ENCODE measurements at regions not wholly inside any gene's neighbourhood (a gene's known extent, or its start where the extent isn't known, plus 50 kb on each side); places are given as distances from the start of the nearest gene placed in this dataset.

GRCh38 chr5:106368021-106368420 lies 1302.7 kb downstream of the EFNA5 start:
- no peaks in the 10 kb centered on the region for H3K4me1 ChIP-seq (ENCODE audit: control insufficient read depth, insufficient read depth, low read length)
- no CpG with 5 or more reads among the region's 1 CpG for WGBS (ENCODE audit: insufficient coverage)
- no peak for DNase-seq

GRCh38 chr5:106367281-106367680 lies 1303.5 kb downstream of the EFNA5 start:
- no peak for DNase-seq
- no peak overlapping the region for H3K27ac ChIP-seq (ENCODE audit: low read length)
- no peaks in the 10 kb centered on the region for H3K4me1 ChIP-seq (ENCODE audit: control insufficient read depth, insufficient read depth, low read length)
- H3K9me3 ChIP-seq (replicated peaks; ENCODE audit: control insufficient read depth, low read depth, low read length): peaks cover 4% of the 10 kb centered on the region
- WGBS (ENCODE audit: insufficient coverage): no CpG with 5 or more reads among the region's 1 CpG
- no peak overlapping the region for H3K4me3 ChIP-seq (ENCODE audit: low read length)
- H3K27me3 ChIP-seq (ENCODE audit: control insufficient read depth, insufficient read depth, low read length): no peaks in the 10 kb centered on the region
- H3K36me3 ChIP-seq (ENCODE audit: control insufficient read depth, insufficient read depth, low read length): no peaks in the 10 kb centered on the region

More at GRCh38 chr5:106368021-106368420, 1302.7 kb downstream of the EFNA5 start:
- H3K36me3 ChIP-seq (ENCODE audit: control insufficient read depth, insufficient read depth, low read length): no peaks in the 10 kb centered on the region
- H3K27me3 ChIP-seq (ENCODE audit: control insufficient read depth, insufficient read depth, low read length): no peaks in the 10 kb centered on the region
- H3K9me3 ChIP-seq (replicated peaks; ENCODE audit: control insufficient read depth, low read depth, low read length): peaks cover 4% of the 10 kb centered on the region
- H3K4me3 ChIP-seq (ENCODE audit: low read length): no peak overlapping the region
- no peak overlapping the region for H3K27ac ChIP-seq (ENCODE audit: low read length)

GRCh38 chr5:106363578-106363977 lies 1307.2 kb downstream of the EFNA5 start:
- Histone ChIP-seq H3K4me1 (ENCODE audit: control insufficient read depth, insufficient read depth, low read length) (no peaks in the 10 kb centered on the region), H3K4me3 (ENCODE audit: low read length) (no peak overlapping the region), H3K36me3 (ENCODE audit: control insufficient read depth, insufficient read depth, low read length) (no peaks in the 10 kb centered on the region), H3K27me3 (ENCODE audit: control insufficient read depth, insufficient read depth, low read length) (no peaks in the 10 kb centered on the region), H3K27ac (ENCODE audit: low read length) (no peak overlapping the region), H3K9me3 (replicated peaks; ENCODE audit: control insufficient read depth, low read depth, low read length) (no peaks in the 10 kb centered on the region)
- WGBS (ENCODE audit: insufficient coverage): no CpG with 5 or more reads among the region's 1 CpG
- DNase-seq: no peak

- Histone ChIP-seq H3K4me1 (ENCODE audit: control insufficient read depth, insufficient read depth, low read length) (no peaks in the 10 kb centered on the region), H3K9me3 (replicated peaks; ENCODE audit: control insufficient read depth, low read depth, low read length) (no peaks in the 10 kb centered on the region), H3K27ac (ENCODE audit: low read length) (no peak overlapping the region), H3K4me3 (ENCODE audit: low read length) (no peak overlapping the region), H3K27me3 (ENCODE audit: control insufficient read depth, insufficient read depth, low read length) (no peaks in the 10 kb centered on the region), H3K36me3 (ENCODE audit: control insufficient read depth, insufficient read depth, low read length) (no peaks in the 10 kb centered on the region)
- DNase-seq: no peak
- no CpG with 5 or more reads among the region's 1 CpG for WGBS (ENCODE audit: insufficient coverage)
These were observed 1308.8 kb downstream of the EFNA5 start for GRCh38 chr5:106361905-106362304.

GRCh38 chr5:106331415-106331814 lies 1339.3 kb downstream of the EFNA5 start:
- no peaks in the 10 kb centered on the region for H3K27me3 ChIP-seq (ENCODE audit: control insufficient read depth, insufficient read depth, low read length)
- no peaks in the 10 kb centered on the region for H3K4me1 ChIP-seq (ENCODE audit: control insufficient read depth, insufficient read depth, low read length)
- WGBS (ENCODE audit: insufficient coverage): no CpG with 5 or more reads among the region's 2 CpGs
- H3K27ac ChIP-seq (ENCODE audit: low read length): no peak overlapping the region
- DNase-seq: no peak
- no peak overlapping the region for H3K4me3 ChIP-seq (ENCODE audit: low read length)
- H3K9me3 ChIP-seq (replicated peaks; ENCODE audit: control insufficient read depth, low read depth, low read length): no peaks in the 10 kb centered on the region
- no peaks in the 10 kb centered on the region for H3K36me3 ChIP-seq (ENCODE audit: control insufficient read depth, insufficient read depth, low read length)

- no peaks in the 10 kb centered on the region for H3K27me3 ChIP-seq (ENCODE audit: control insufficient read depth, insufficient read depth, low read length)
- no peak overlapping the region for H3K4me3 ChIP-seq (ENCODE audit: low read length)
- H3K9me3 ChIP-seq (replicated peaks; ENCODE audit: control insufficient read depth, low read depth, low read length): no peaks in the 10 kb centered on the region
- no peak for DNase-seq
- H3K27ac ChIP-seq (ENCODE audit: low read length): no peak overlapping the region
- 93% methylated on average over 2 of the region's 2 CpGs for WGBS (ENCODE audit: insufficient coverage)
- no peaks in the 10 kb centered on the region for H3K4me1 ChIP-seq (ENCODE audit: control insufficient read depth, insufficient read depth, low read length)
- no peaks in the 10 kb centered on the region for H3K36me3 ChIP-seq (ENCODE audit: control insufficient read depth, insufficient read depth, low read length)
These were observed 1346.4 kb downstream of the EFNA5 start for GRCh38 chr5:106324356-106324755.

- H3K4me1 ChIP-seq (ENCODE audit: control insufficient read depth, insufficient read depth, low read length): no peaks in the 10 kb centered on the region
- no peaks in the 10 kb centered on the region for H3K36me3 ChIP-seq (ENCODE audit: control insufficient read depth, insufficient read depth, low read length)
- H3K4me3 ChIP-seq (ENCODE audit: low read length): no peak overlapping the region
- H3K9me3 ChIP-seq (replicated peaks; ENCODE audit: control insufficient read depth, low read depth, low read length): no peaks in the 10 kb centered on the region
- no peak overlapping the region for H3K27ac ChIP-seq (ENCODE audit: low read length)
- DNase-seq: no peak
- WGBS (ENCODE audit: insufficient coverage): 88% methylated on average over 3 of the region's 6 CpGs
- no peaks in the 10 kb centered on the region for H3K27me3 ChIP-seq (ENCODE audit: control insufficient read depth, insufficient read depth, low read length)
These were observed 1349.5 kb downstream of the EFNA5 start for GRCh38 chr5:106321242-106321641.

- no peaks in the 10 kb centered on the region for H3K9me3 ChIP-seq (replicated peaks; ENCODE audit: control insufficient read depth, low read depth, low read length)
- no peaks in the 10 kb centered on the region for H3K4me1 ChIP-seq (ENCODE audit: control insufficient read depth, insufficient read depth, low read length)
- H3K36me3 ChIP-seq (ENCODE audit: control insufficient read depth, insufficient read depth, low read length): no peaks in the 10 kb centered on the region
- DNase-seq: no peak
- WGBS (ENCODE audit: insufficient coverage): 67% methylated on average over 1 of the region's 2 CpGs
- no peaks in the 10 kb centered on the region for H3K27me3 ChIP-seq (ENCODE audit: control insufficient read depth, insufficient read depth, low read length)
- no peak overlapping the region for H3K27ac ChIP-seq (ENCODE audit: low read length)
- no peak overlapping the region for H3K4me3 ChIP-seq (ENCODE audit: low read length)
These were observed 1356.4 kb downstream of the EFNA5 start for GRCh38 chr5:106314221-106314824.

GRCh38 chr5:106312360-106312759 lies 1358.4 kb downstream of the EFNA5 start:
- H3K27me3 ChIP-seq (ENCODE audit: control insufficient read depth, insufficient read depth, low read length): no peaks in the 10 kb centered on the region
- no peaks in the 10 kb centered on the region for H3K36me3 ChIP-seq (ENCODE audit: control insufficient read depth, insufficient read depth, low read length)

GRCh38 chr5:106311230-106311915 lies 1359.4 kb downstream of the EFNA5 start:
- Histone ChIP-seq H3K27ac (ENCODE audit: low read length) (no peak overlapping the region), H3K4me1 (ENCODE audit: control insufficient read depth, insufficient read depth, low read length) (no peaks in the 10 kb centered on the region), H3K36me3 (ENCODE audit: control insufficient read depth, insufficient read depth, low read length) (no peaks in the 10 kb centered on the region), H3K4me3 (ENCODE audit: low read length) (no peak overlapping the region), H3K9me3 (replicated peaks; ENCODE audit: control insufficient read depth, low read depth, low read length) (no peaks in the 10 kb centered on the region), H3K27me3 (ENCODE audit: control insufficient read depth, insufficient read depth, low read length) (no peaks in the 10 kb centered on the region)
- DNase-seq: peak; percentile 55
- WGBS (ENCODE audit: insufficient coverage): no CpG with 5 or more reads among the region's 2 CpGs

More at GRCh38 chr5:106312360-106312759, 1358.4 kb downstream of the EFNA5 start:
- Histone ChIP-seq H3K9me3 (replicated peaks; ENCODE audit: control insufficient read depth, low read depth, low read length) (no peaks in the 10 kb centered on the region), H3K27ac (ENCODE audit: low read length) (no peak overlapping the region), H3K4me1 (ENCODE audit: control insufficient read depth, insufficient read depth, low read length) (no peaks in the 10 kb centered on the region), H3K4me3 (ENCODE audit: low read length) (no peak overlapping the region)
- DNase-seq: no peak

Data from muscle of leg (tissue), 3 donors.